Astrocyte (in vitro differentiated cells and primary cell): ENCODE measurements at regions not wholly inside any gene's neighbourhood (a gene's known extent, or its start where the extent isn't known, plus 50 kb on each side); places are given as distances from the start of the nearest gene placed in this dataset.
"Not testable (repeated sequence)": the region's sequence is repeated elsewhere in the genome, so short reads cannot be mapped to it uniquely, and the experiment has no call there.

ENCODE experiments used
- DNase-seq: peaks from one replicate; pipeline ENCODE4 v3.0.0-alpha.2; 2010; ENCODE audit warnings: low read depth
- FAIRE-seq: peaks from 2 replicates; lab custom pipeline; 2011; peaks lifted over from hg19 to GRCh38; lab: Jason Lieb, UNC
- H2AFZ ChIP-seq: 2 replicates; pipeline ENCODE4 v1.6.0; 2012; ENCODE audit warnings: low read depth, low read length, inconsistent platforms
- H3K27ac ChIP-seq: 2 replicates; pipeline ENCODE4 v1.5.1; 2011; ENCODE audit warnings: low read depth, low read length, inconsistent platforms
- H3K27me3 ChIP-seq: 2 replicates; pipeline ENCODE4 v1.6.0; 2011; ENCODE audit warnings: low read length, inconsistent platforms; ENCODE audit not compliant: insufficient read depth
- H3K36me3 ChIP-seq: 2 replicates; pipeline ENCODE4 v1.5.1; 2011; ENCODE audit warnings: low read length, inconsistent platforms; ENCODE audit not compliant: insufficient read depth
- H3K4me1 ChIP-seq: 2 replicates; pipeline ENCODE4 v1.5.1; 2011; ENCODE audit warnings: low read length, inconsistent platforms; ENCODE audit not compliant: insufficient read depth
- H3K4me2 ChIP-seq: 2 replicates; pipeline ENCODE4 v1.6.0; 2012; ENCODE audit warnings: low read length, inconsistent platforms
- H3K4me3 ChIP-seq: 2 replicates; pipeline ENCODE4 v1.5.1; 2011; ENCODE audit warnings: low read depth, mild to moderate bottlenecking, low read length, inconsistent platforms; ENCODE audit not compliant: insufficient read depth
- H3K79me2 ChIP-seq: 2 replicates; pipeline ENCODE4 v1.6.0; 2012; ENCODE audit warnings: mild to moderate bottlenecking, low read length, inconsistent platforms; ENCODE audit not compliant: insufficient read depth
- H3K9ac ChIP-seq: 2 replicates; pipeline ENCODE4 v1.6.0; 2012; ENCODE audit warnings: mild to moderate bottlenecking, low read length, inconsistent platforms
- H3K9me3 ChIP-seq: 2 replicates; pipeline ENCODE4 v1.5.1; 2012; ENCODE audit warnings: low read depth, mild to moderate bottlenecking, low read length, inconsistent platforms; ENCODE audit not compliant: insufficient read depth
- H4K20me1 ChIP-seq: 2 replicates; pipeline ENCODE4 v1.6.0; 2012; ENCODE audit warnings: low read length, inconsistent platforms; ENCODE audit not compliant: insufficient read depth
- H3K27ac Mint-ChIP-seq: one replicate; pipeline ENCODE4 v1.8.0; 2021; ENCODE audit warnings: mild to moderate bottlenecking, mixed read lengths; ENCODE audit not compliant: unreplicated experiment
- H3K27me3 Mint-ChIP-seq: one replicate; pipeline ENCODE4 v1.8.0; 2021; ENCODE audit warnings: low read depth, mixed read lengths; ENCODE audit not compliant: unreplicated experiment
- H3K36me3 Mint-ChIP-seq: one replicate; pipeline ENCODE4 v1.8.0; 2021; ENCODE audit warnings: low read depth, mixed read lengths; ENCODE audit not compliant: unreplicated experiment
- H3K4me1 Mint-ChIP-seq: one replicate; pipeline ENCODE4 v1.8.0; 2021; ENCODE audit warnings: low read depth, mixed read lengths; ENCODE audit not compliant: unreplicated experiment
- H3K4me3 Mint-ChIP-seq: one replicate; pipeline ENCODE4 v1.8.0; 2021; ENCODE audit warnings: mild to moderate bottlenecking, moderate library complexity, mixed read lengths; ENCODE audit not compliant: unreplicated experiment
- H3K9me3 Mint-ChIP-seq: one replicate; pipeline ENCODE4 v1.8.0; 2021; ENCODE audit warnings: mild to moderate bottlenecking, mixed read lengths; ENCODE audit not compliant: unreplicated experiment
- CTCF ChIP-seq: IDR thresholded peaks from 2 replicates; pipeline ENCODE4 v1.5.1; 2011; ENCODE audit warnings: low read depth, mild to moderate bottlenecking, inconsistent platforms, low read length, moderate library complexity; ENCODE audit not compliant: insufficient read depth

DNA sequence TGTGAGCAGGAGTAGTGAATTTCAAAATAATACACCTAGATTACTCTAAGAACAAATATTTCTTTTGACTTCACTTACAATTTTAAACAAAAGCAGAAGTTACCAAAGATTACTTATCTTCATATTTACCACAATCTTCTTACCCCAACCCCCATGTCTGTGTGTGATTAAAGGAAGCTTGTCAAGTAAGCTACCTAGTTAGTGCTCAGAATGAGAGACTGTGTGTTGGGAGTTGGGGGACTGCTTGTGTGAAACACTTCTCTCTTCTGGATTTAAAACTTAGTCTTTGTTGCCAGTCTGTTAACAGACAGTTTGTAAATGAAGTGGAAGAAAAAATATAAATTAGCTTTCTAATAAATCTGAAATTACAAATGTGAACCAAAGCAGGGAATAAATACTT lies 145.3 kb upstream of the PABPC3 start:
- H3K36me3 Mint-ChIP-seq, H3K9me3 Mint-ChIP-seq, FAIRE-seq, H3K27ac Mint-ChIP-seq, H3K4me1 Mint-ChIP-seq, H3K79me2 ChIP-seq, H3K4me2 ChIP-seq, H3K4me1 ChIP-seq, H2AFZ ChIP-seq, H3K27me3 Mint-ChIP-seq, DNase-seq, H3K9ac ChIP-seq, H3K27me3 ChIP-seq, H3K27ac ChIP-seq, H4K20me1 ChIP-seq, H3K4me3 ChIP-seq, H3K9me3 ChIP-seq, H3K36me3 ChIP-seq, H3K4me3 Mint-ChIP-seq: not testable (repeated sequence)

- Mint-ChIP-seq H3K27ac (peak overlapping the region; percentile 63), H3K4me3 (peak overlapping the region; percentile 93)
- Histone ChIP-seq H2AFZ (peak overlapping the region; percentile 84), H3K4me3 (peak overlapping the region; percentile 49), H3K4me2 (peak overlapping the region; percentile 87), H3K9ac (peak overlapping the region; percentile 73)
- H3K9me3 Mint-ChIP-seq, H4K20me1 ChIP-seq, H3K4me1 Mint-ChIP-seq, H3K27me3 ChIP-seq, H3K27ac ChIP-seq, FAIRE-seq, H3K9me3 ChIP-seq, H3K79me2 ChIP-seq, DNase-seq, H3K36me3 ChIP-seq, H3K36me3 Mint-ChIP-seq, H3K27me3 Mint-ChIP-seq, H3K4me1 ChIP-seq: not testable (repeated sequence)
These were observed 128.0 kb upstream of the PABPC3 start for GRCh38 chr13:24967970-24968369.

GRCh38 chr13:24968416-24968815 lies 127.5 kb upstream of the PABPC3 start:
- peak overlapping the region; percentile 49 for H3K4me3 ChIP-seq
- not testable (repeated sequence) for FAIRE-seq, H3K36me3 ChIP-seq, H3K27ac Mint-ChIP-seq, H4K20me1 ChIP-seq, H3K27me3 Mint-ChIP-seq, H3K36me3 Mint-ChIP-seq, H3K79me2 ChIP-seq, H3K9me3 Mint-ChIP-seq, H3K4me1 Mint-ChIP-seq, DNase-seq, H3K27me3 ChIP-seq, H3K4me1 ChIP-seq, H3K9me3 ChIP-seq, H3K27ac ChIP-seq
- peak; percentile 37 for TF ChIP-seq CTCF
- peak overlapping the region; percentile 87 for H3K4me2 ChIP-seq
- peak overlapping the region; percentile 84 for H2AFZ ChIP-seq
- H3K4me3 Mint-ChIP-seq: peak overlapping the region; percentile 93
- H3K9ac ChIP-seq: peak overlapping the region; percentile 73

- not testable (repeated sequence) for H3K9me3 ChIP-seq, H3K4me3 Mint-ChIP-seq, H3K27me3 Mint-ChIP-seq, H2AFZ ChIP-seq, H3K79me2 ChIP-seq, DNase-seq, H3K4me2 ChIP-seq, H3K4me3 ChIP-seq, H3K9me3 Mint-ChIP-seq, H3K27ac ChIP-seq, H3K4me1 ChIP-seq, FAIRE-seq, H4K20me1 ChIP-seq, H3K27ac Mint-ChIP-seq, H3K36me3 Mint-ChIP-seq, H3K36me3 ChIP-seq, H3K9ac ChIP-seq, H3K27me3 ChIP-seq, H3K4me1 Mint-ChIP-seq
These were observed 122.8 kb upstream of the PABPC3 start for GRCh38 chr13:24973102-24973501.

GRCh38 chr13:24981181-24981803 lies 114.6 kb upstream of the PABPC3 start:
- H3K27ac Mint-ChIP-seq, H3K27me3 ChIP-seq, H3K4me2 ChIP-seq, H3K36me3 ChIP-seq, DNase-seq, H3K79me2 ChIP-seq, H3K9me3 ChIP-seq, H3K27ac ChIP-seq, H3K9me3 Mint-ChIP-seq, H3K4me3 ChIP-seq, FAIRE-seq, H3K4me1 Mint-ChIP-seq, H3K4me3 Mint-ChIP-seq, H2AFZ ChIP-seq, H3K9ac ChIP-seq, H4K20me1 ChIP-seq, H3K4me1 ChIP-seq, H3K36me3 Mint-ChIP-seq: not testable (repeated sequence)
- peaks cover 12% of the 10 kb centered on the region for H3K27me3 Mint-ChIP-seq
